ENCODE measurements at regions not wholly inside any gene's neighbourhood (a gene's known extent, or its start where the extent isn't known, plus 50 kb on each side); places are given as distances from the start of the nearest gene placed in this dataset.

GRCh38 chr17:71974051-71974450 lies 146.8 kb upstream of the SOX9 start:
- no peaks in the 10 kb centered on the region for H3K27me3 ChIP-seq (ENCODE audit: control insufficient read depth, insufficient read depth, low read length)
- no peaks in the 10 kb centered on the region for H3K36me3 ChIP-seq (ENCODE audit: control insufficient read depth in 2 of 3, insufficient read depth in 3 of 3, low read length in 3 of 3)
- H3K9ac ChIP-seq (ENCODE audit: low read length in 3 of 3), result no peak overlapping the region
- H3K9me3 ChIP-seq (ENCODE audit: control insufficient read depth in 2 of 3, insufficient read depth in 1 of 3, low read length in 3 of 3), result no peaks in the 10 kb centered on the region
- H3K4me3 ChIP-seq (ENCODE audit: low read length in 3 of 3), result no peak overlapping the region
- FAIRE-seq (no peak), DNase-seq (no peak)
- H3K27ac ChIP-seq (ENCODE audit: low read depth in 2 of 2, low read length in 2 of 2), result no peak overlapping the region
- no peaks in the 10 kb centered on the region for H3K4me1 ChIP-seq (ENCODE audit: control insufficient read depth in 2 of 3, insufficient read depth in 2 of 3, low read depth in 1 of 3, low read length in 3 of 3)
- TF ChIP-seq CTCF (IDR thresholded peaks at IDR 0.05; ENCODE audit: borderline replicate concordance, extremely low read depth, insufficient read depth), result no peak
- intact Hi-C loops (cut with DNase I), result no loop called here

GRCh38 chr17:71975331-71975801 lies 145.5 kb upstream of the SOX9 start:
- Histone ChIP-seq H3K27ac (ENCODE audit: low read depth in 2 of 2, low read length in 2 of 2) (peak overlapping the region in 1 of 2 donors; percentile 16), H3K27me3 (ENCODE audit: control insufficient read depth, insufficient read depth, low read length) (no peaks in the 10 kb centered on the region), H3K9ac (ENCODE audit: low read length in 3 of 3) (no peak overlapping the region), H3K9me3 (ENCODE audit: control insufficient read depth in 2 of 3, insufficient read depth in 1 of 3, low read length in 3 of 3) (no peaks in the 10 kb centered on the region), H3K4me1 (ENCODE audit: control insufficient read depth in 2 of 3, insufficient read depth in 2 of 3, low read depth in 1 of 3, low read length in 3 of 3) (no peaks in the 10 kb centered on the region), H3K4me3 (ENCODE audit: low read length in 3 of 3) (peak overlapping the region in 1 of 3 donors; percentile 29), H3K36me3 (ENCODE audit: control insufficient read depth in 2 of 3, insufficient read depth in 3 of 3, low read length in 3 of 3) (no peaks in the 10 kb centered on the region)
- intact Hi-C loops (cut with DNase I), result no loop called here
- FAIRE-seq (no peak), DNase-seq (peak in 4 of 5 donors; percentile 11 to 69 (median 55))
- no peak for TF ChIP-seq CTCF (IDR thresholded peaks at IDR 0.05; ENCODE audit: borderline replicate concordance, extremely low read depth, insufficient read depth)

- H3K27ac ChIP-seq (ENCODE audit: low read depth in 2 of 2, low read length in 2 of 2), result no peak overlapping the region
- no peak for TF ChIP-seq CTCF (IDR thresholded peaks at IDR 0.05; ENCODE audit: borderline replicate concordance, extremely low read depth, insufficient read depth)
- peak; percentile 13 for FAIRE-seq
- H3K9me3 ChIP-seq (ENCODE audit: control insufficient read depth in 2 of 3, insufficient read depth in 1 of 3, low read length in 3 of 3), result no peaks in the 10 kb centered on the region
- DNase-seq, result peak in 2 of 5 donors; percentile 65 to 86
- no peaks in the 10 kb centered on the region for H3K27me3 ChIP-seq (ENCODE audit: control insufficient read depth, insufficient read depth, low read length)
- no peaks in the 10 kb centered on the region for H3K4me1 ChIP-seq (ENCODE audit: control insufficient read depth in 2 of 3, insufficient read depth in 2 of 3, low read depth in 1 of 3, low read length in 3 of 3)
- H3K4me3 ChIP-seq (ENCODE audit: low read length in 3 of 3), result no peak overlapping the region
- intact Hi-C loops (cut with DNase I), result no loop called here
- no peak overlapping the region for H3K9ac ChIP-seq (ENCODE audit: low read length in 3 of 3)
- H3K36me3 ChIP-seq (ENCODE audit: control insufficient read depth in 2 of 3, insufficient read depth in 3 of 3, low read length in 3 of 3), result no peaks in the 10 kb centered on the region
Measured at GRCh38 chr17:71976011-71976649, 144.7 kb upstream of the SOX9 start.

- Histone ChIP-seq H3K9ac (ENCODE audit: low read length in 3 of 3) (no peak overlapping the region), H3K36me3 (ENCODE audit: control insufficient read depth in 2 of 3, insufficient read depth in 3 of 3, low read length in 3 of 3) (no peaks in the 10 kb centered on the region), H3K9me3 (ENCODE audit: control insufficient read depth in 2 of 3, insufficient read depth in 1 of 3, low read length in 3 of 3) (no peaks in the 10 kb centered on the region), H3K27me3 (ENCODE audit: control insufficient read depth, insufficient read depth, low read length) (no peaks in the 10 kb centered on the region), H3K27ac (ENCODE audit: low read depth in 2 of 2, low read length in 2 of 2) (no peak overlapping the region), H3K4me1 (ENCODE audit: control insufficient read depth in 2 of 3, insufficient read depth in 2 of 3, low read depth in 1 of 3, low read length in 3 of 3) (no peaks in the 10 kb centered on the region), H3K4me3 (ENCODE audit: low read length in 3 of 3) (no peak overlapping the region)
- intact Hi-C loops (cut with DNase I), result no loop called here
- DNase-seq (no peak), FAIRE-seq (no peak)
- no peak for TF ChIP-seq CTCF (IDR thresholded peaks at IDR 0.05; ENCODE audit: borderline replicate concordance, extremely low read depth, insufficient read depth)
Measured at GRCh38 chr17:71978435-71978834, 142.4 kb upstream of the SOX9 start.

Data from kidney (tissue), 13 donors.